HEK293T (cell line): ENCODE measurements at regions not wholly inside any gene's neighbourhood (a gene's known extent, or its start where the extent isn't known, plus 50 kb on each side); places are given as distances from the start of the nearest gene placed in this dataset.

Experiments used
- ARNT ChIP-seq: fragments of 450-650 bp; IDR thresholded peaks from 2 replicates; pipeline ENCODE4 v1.6.1; 2017; ENCODE audit warnings: mild to moderate bottlenecking
- BHLHE40 ChIP-seq: fragments of 450-650 bp; IDR thresholded peaks from 2 replicates; pipeline ENCODE4 v1.6.1; 2016; ENCODE audit warnings: mild to moderate bottlenecking, moderate library complexity, borderline replicate concordance
- FOXA1 ChIP-seq: fragments of 450-650 bp; IDR thresholded peaks from 2 replicates; pipeline ENCODE4 v1.6.1; 2016; ENCODE audit warnings: mild to moderate bottlenecking
- FOXK2 ChIP-seq: fragments of 450-650 bp; IDR thresholded peaks from 2 replicates; pipeline ENCODE4 v1.6.1; 2016; ENCODE audit warnings: mild to moderate bottlenecking
- L3MBTL2 ChIP-seq: fragments of 450-650 bp; conservative IDR thresholded peaks from 2 replicates; pipeline ENCODE4 v1.6.1; 2016; ENCODE audit warnings: mild to moderate bottlenecking
- SUZ12 ChIP-seq: fragments of 450-650 bp; IDR thresholded peaks from 2 replicates; pipeline ENCODE4 v1.6.1; 2016; ENCODE audit warnings: mild to moderate bottlenecking
- TARDBP ChIP-seq: fragments of 450-650 bp; IDR thresholded peaks from 2 replicates; pipeline ENCODE4 v1.6.1; 2016

- TF ChIP-seq FOXA1 (no peak), SUZ12 (no peak), L3MBTL2 (no peak), BHLHE40 (no peak), FOXK2 (no peak), TARDBP (no peak), ARNT (no peak)
These were observed 98.2 kb downstream of the QRSL1 start for GRCh38 chr6:106727480-106728149.
